ENCODE measurements at regions not wholly inside any gene's neighbourhood (a gene's known extent, or its start where the extent isn't known, plus 50 kb on each side); places are given as distances from the start of the nearest gene placed in this dataset.

DNA sequence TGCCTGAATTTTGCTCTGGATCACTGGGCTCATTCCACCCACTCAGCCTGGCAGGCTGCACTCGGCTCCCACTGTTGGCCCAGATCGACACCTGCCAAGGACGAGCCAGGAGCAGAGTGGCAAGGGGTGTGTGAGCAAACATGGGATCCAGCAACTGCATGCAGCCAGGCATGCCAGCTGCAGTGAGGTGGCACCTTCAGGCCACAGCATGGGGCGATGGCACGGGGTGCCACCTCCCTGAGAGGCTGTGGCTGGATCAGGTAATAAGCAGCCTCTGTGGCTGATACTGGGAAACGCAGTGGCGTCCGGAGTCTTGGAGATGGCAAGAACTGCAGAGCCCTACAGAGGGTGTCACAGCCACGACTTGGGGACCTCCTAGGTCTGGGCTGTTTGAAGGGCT, 244.5 kb upstream of the FSTL5 start:
- TF ChIP-seq CTCF (IDR thresholded peaks at IDR 0.05) (no peak), POLR2A (IDR thresholded peaks at IDR 0.05) (no peak), POLR2AphosphoS5 (IDR thresholded peaks at IDR 0.05) (no peak)
